Fibroblast of mammary gland (primary cell): ENCODE measurements at regions not wholly inside any gene's neighbourhood (a gene's known extent, or its start where the extent isn't known, plus 50 kb on each side); places are given as distances from the start of the nearest gene placed in this dataset.

Source experiments
- DNase-seq: peaks from one replicate; pipeline ENCODE4 v3.0.0-alpha.2; 2010; ENCODE audit warnings: low read depth
- H3K4me3 ChIP-seq: 2 replicates; pipeline ENCODE4 v1.5.1; 2011; ENCODE audit warnings: low read depth, mild to moderate bottlenecking, low read length, moderate library complexity; ENCODE audit not compliant: control insufficient read depth
- CTCF ChIP-seq: conservative IDR thresholded peaks from 2 replicates; pipeline ENCODE4 v1.5.1; 2011; ENCODE audit warnings: low read depth, low read length, inconsistent platforms; ENCODE audit not compliant: control insufficient read depth, insufficient read depth

- DNase-seq, result no peak
- no peak for TF ChIP-seq CTCF
These were observed 75.1 kb upstream of the SESN3 start for GRCh38 chr11:95306123-95306522.

GRCh38 chr11:95305705-95306104, 74.7 kb upstream of the SESN3 start:
- DNase-seq, result no peak
- H3K4me3 ChIP-seq, result no peak overlapping the region
- no peak for TF ChIP-seq CTCF

More at GRCh38 chr11:95306123-95306522, 75.1 kb upstream of the SESN3 start:
- H3K4me3 ChIP-seq, result no peak overlapping the region

- no peak for TF ChIP-seq CTCF
- DNase-seq, result no peak
- no peak overlapping the region for H3K4me3 ChIP-seq
These were observed 73.8 kb upstream of the SESN3 start for GRCh38 chr11:95304777-95305176.

- TF ChIP-seq CTCF, result no peak
- no peak for DNase-seq
- H3K4me3 ChIP-seq, result no peak overlapping the region
These were observed 71.2 kb upstream of the SESN3 start for GRCh38 chr11:95302211-95302610.

GRCh38 chr11:95301474-95301873, 70.5 kb upstream of the SESN3 start:
- peak; percentile 16 for DNase-seq
- no peak overlapping the region for H3K4me3 ChIP-seq
- TF ChIP-seq CTCF, result no peak

- peak; percentile 56 for DNase-seq
- no peak for TF ChIP-seq CTCF
These were observed 68.2 kb upstream of the SESN3 start for GRCh38 chr11:95299078-95299679.

More at GRCh38 chr11:95299078-95299679, 68.2 kb upstream of the SESN3 start:
- no peak overlapping the region for H3K4me3 ChIP-seq
